DLD1 (cell line): ENCODE measurements at regions not wholly inside any gene's neighbourhood (a gene's known extent, or its start where the extent isn't known, plus 50 kb on each side); places are given as distances from the start of the nearest gene placed in this dataset.
"Not testable (repeated sequence)": the region's sequence is repeated elsewhere in the genome, so short reads cannot be mapped to it uniquely, and the experiment has no call there.

Experiments used
- in situ Hi-C: cut with HindIII; loops from 2 replicates; pipeline ENCODE4 v1.10.0; 2017; ENCODE audit warnings: low sequenced_read_pairs

GRCh38 chr13:111411919-111412650 lies 91.6 kb downstream of the TEX29 start:
- in situ Hi-C loops, result no loop called here

- in situ Hi-C loops, result no loop called here
Observed at GRCh38 chr13:111413407-111414187, 93.2 kb downstream of the TEX29 start.

GRCh38 chr13:111414341-111414740 lies 93.9 kb downstream of the TEX29 start:
- in situ Hi-C loops, result no loop called here

GRCh38 chr13:111415246-111415645 lies 94.8 kb downstream of the TEX29 start:
- in situ Hi-C loops, result loop anchor here (5.0 kb wide), 1 partner anchor 58 kb away; no protein-coding TSS in a partner anchor

- in situ Hi-C loops, result loop anchor here (5.0 kb wide), 1 partner anchor 58 kb away; no protein-coding TSS in a partner anchor
Observed at GRCh38 chr13:111415765-111416164, 95.3 kb downstream of the TEX29 start.

- in situ Hi-C loops, result loop anchor here (5.0 kb wide), 1 partner anchor 61 kb away; no protein-coding TSS in a partner anchor
Observed at GRCh38 chr13:111418101-111418500, 97.7 kb downstream of the TEX29 start.

GRCh38 chr13:111420113-111420876 lies 99.9 kb downstream of the TEX29 start:
- in situ Hi-C loops, result no loop called here

GRCh38 chr13:111421216-111421615 lies 100.8 kb downstream of the TEX29 start:
- in situ Hi-C loops, result no loop called here

- in situ Hi-C loops, result no loop called here
Observed at GRCh38 chr13:111422348-111422747, 101.9 kb downstream of the TEX29 start.

- in situ Hi-C loops, result no loop called here
Observed at GRCh38 chr13:111423168-111423785, 102.8 kb downstream of the TEX29 start.

GRCh38 chr13:111424134-111424533 lies 103.7 kb downstream of the TEX29 start:
- in situ Hi-C loops, result no loop called here

- in situ Hi-C loops, result no loop called here
Observed at GRCh38 chr13:111425326-111425725, 104.9 kb downstream of the TEX29 start.

- in situ Hi-C loops, result no loop called here
Observed at GRCh38 chr13:111429064-111429558, 108.7 kb downstream of the TEX29 start.

GRCh38 chr13:111431206-111431605 lies 110.8 kb downstream of the TEX29 start:
- in situ Hi-C loops, result no loop called here

GRCh38 chr13:111434578-111435159 lies 114.2 kb downstream of the TEX29 start:
- in situ Hi-C loops, result no loop called here

- in situ Hi-C loops, result no loop called here
Observed at GRCh38 chr13:111436446-111436845, 116.0 kb downstream of the TEX29 start.

GRCh38 chr13:111437417-111437816 lies 117.0 kb downstream of the TEX29 start:
- in situ Hi-C loops, result no loop called here

- in situ Hi-C loops, result no loop called here
Observed at GRCh38 chr13:111437856-111438547, 117.6 kb downstream of the TEX29 start.

GRCh38 chr13:111440492-111440891 lies 120.0 kb downstream of the TEX29 start:
- in situ Hi-C loops, result not testable (repeated sequence)

- in situ Hi-C loops, result no loop called here
Observed at GRCh38 chr13:111443981-111444380, 123.5 kb downstream of the TEX29 start.
